GM12878 (cell line): ENCODE measurements at regions not wholly inside any gene's neighbourhood (a gene's known extent, or its start where the extent isn't known, plus 50 kb on each side); places are given as distances from the start of the nearest gene placed in this dataset.
A peak's percentile ranks its signal among the peaks of the same experiment; 100 is the strongest.

Experiments used
- ATAC-seq: fragments of 200-7000 bp; cut with Tn5 transposase; 3 replicates; pipeline ENCODE4 v1.9.1; 2020; ENCODE audit warnings: mild to moderate bottlenecking, moderate library complexity
- BruUV-seq: library from RNA; stranded (reverse); fragments of 400-500 nt; replicated peaks from 2 replicates; lab custom pipeline; 2021; lab: Mats Ljungman, UMichigan
- CTCF ChIA-PET: fragments of 300-600 bp; sonication (Branson Sonifier 250); formaldehyde crosslinking; extraction: SDS; loops from one replicate; lab custom pipeline; 2021; ENCODE audit warnings: inconsistent platforms; lab: Yijun Ruan, JAX
- POLR2A ChIA-PET: fragments of 350-600 bp; formaldehyde crosslinking; extraction: SDS; loops from one replicate; lab custom pipeline; 2021; ENCODE audit warnings: inconsistent platforms; lab: Charles Lee
- RAD21 ChIA-PET: fragments of 300-600 bp; sonication (Branson Sonifier 250); formaldehyde crosslinking; loops from one replicate; lab custom pipeline; 2023; ENCODE audit warnings: antibody characterized with exemption; ENCODE audit not compliant: unreplicated experiment; lab: Charles Lee
- SMC1A ChIA-PET: fragments of 300-600 bp; sonication (Branson Sonifier 250); formaldehyde crosslinking; loops from one replicate; lab custom pipeline; 2023; ENCODE audit not compliant: unreplicated experiment, uncharacterized antibody; lab: Charles Lee
- DNase-seq: peaks from one replicate; pipeline ENCODE4 v3.0.0-alpha.2; 2011; ENCODE audit warnings: low read depth, low spot score
- FAIRE-seq: peaks from 3 replicates; lab custom pipeline; 2011; peaks lifted over from hg19 to GRCh38; lab: Jason Lieb, UNC
- H2AFZ ChIP-seq: 2 replicates; pipeline ENCODE4 v1.6.0; 2011; ENCODE audit warnings: low read depth, low read length, control low read depth; ENCODE audit not compliant: control insufficient read depth
- H3K27ac ChIP-seq: 2 replicates; pipeline ENCODE4 v1.5.1; 2011; ENCODE audit warnings: control low read depth; ENCODE audit not compliant: control insufficient read depth, insufficient read depth
- H3K27me3 ChIP-seq, 2 experiments: replicated peaks in 1 of 2; 2 replicates each; pipeline versions ENCODE4 v1.6.0 to v1.6.1; 2011; ENCODE audit warnings: low read length in 1 of 2; ENCODE audit not compliant: control insufficient read depth in 2 of 2, insufficient read depth in 2 of 2
- H3K36me3 ChIP-seq, 2 experiments: 2 replicates each; pipeline ENCODE4 v1.5.1; 2011; ENCODE audit warnings: low read length in 1 of 2; ENCODE audit not compliant: control insufficient read depth in 2 of 2, insufficient read depth in 2 of 2
- H3K4me1 ChIP-seq: 2 replicates; pipeline ENCODE4 v1.6.1; 2011; ENCODE audit warnings: mild to moderate bottlenecking, low read length, moderate library complexity, mixed read lengths; ENCODE audit not compliant: control insufficient read depth, insufficient read depth
- H3K4me2 ChIP-seq: 2 replicates; pipeline ENCODE4 v1.6.0; 2011; ENCODE audit warnings: control low read depth; ENCODE audit not compliant: control insufficient read depth, insufficient read depth
- H3K4me3 ChIP-seq: fragments of 200-600 bp; sonication (generic); 2 replicates; pipeline ENCODE4 v1.5.1; 2016
- H3K79me2 ChIP-seq: 2 replicates; pipeline ENCODE4 v1.6.0; 2011; ENCODE audit warnings: low read length; ENCODE audit not compliant: control insufficient read depth, insufficient read depth
- H3K9ac ChIP-seq: 2 replicates; pipeline ENCODE4 v1.8.0; 2011; ENCODE audit warnings: low read length, control low read depth, mixed read lengths; ENCODE audit not compliant: control insufficient read depth, insufficient read depth
- H3K9me3 ChIP-seq: replicated peaks from 3 replicates; pipeline ENCODE4 v1.5.1; 2011; ENCODE audit warnings: mild to moderate bottlenecking, low read length; ENCODE audit not compliant: control insufficient read depth, insufficient read depth
- H4K20me1 ChIP-seq: 2 replicates; pipeline ENCODE4 v1.6.0; 2011; ENCODE audit not compliant: control insufficient read depth, insufficient read depth
- E2F8 ChIP-seq: fragments of 450-650 bp; IDR thresholded peaks from 2 replicates; pipeline ENCODE4 v1.6.1; 2018; ENCODE audit warnings: mild to moderate bottlenecking, low read depth, moderate library complexity; ENCODE audit not compliant: partially characterized antibody
- ETV6 ChIP-seq, 2 experiments: fragments of 450-650 bp in 1 of 2; IDR thresholded peaks in 1 of 2; conservative IDR thresholded peaks in 1 of 2; 2 replicates each; pipeline ENCODE4 v1.6.1; 2014; ENCODE audit warnings: antibody characterized with exemption in 1 of 2, borderline replicate concordance in 1 of 2, low read depth in 1 of 2, mild to moderate bottlenecking in 1 of 2, moderate library complexity in 1 of 2
- IKZF2 ChIP-seq, 2 experiments: fragments of 450-650 bp; IDR thresholded peaks; 2 replicates each; pipeline ENCODE4 v1.6.1; 2017; ENCODE audit warnings: mild to moderate bottlenecking in 2 of 2, moderate library complexity in 2 of 2
- MYB ChIP-seq: fragments of 150-350 bp; IDR thresholded peaks from 2 replicates; pipeline ENCODE4 v1.6.1; 2014; ENCODE audit warnings: mild to moderate bottlenecking, low read depth, low read length, borderline replicate concordance
- NFYA ChIP-seq: IDR thresholded peaks from 2 replicates; pipeline ENCODE4 v1.6.1; 2011; ENCODE audit warnings: low read depth, mild to moderate bottlenecking, low read length, improper control_type of control experiment, borderline replicate concordance
- RB1 ChIP-seq: fragments of 450-650 bp; formaldehyde crosslinking; IDR thresholded peaks from 2 replicates; pipeline ENCODE4 v1.6.1; 2017; ENCODE audit warnings: mild to moderate bottlenecking, borderline replicate concordance
- RELB ChIP-seq: fragments of 450-650 bp; IDR thresholded peaks from 2 replicates; pipeline ENCODE4 v1.6.1; 2017; ENCODE audit warnings: low read depth, mild to moderate bottlenecking, moderate library complexity
- SIN3A ChIP-seq: IDR thresholded peaks from 2 replicates; pipeline ENCODE4 v1.6.1; 2012; ENCODE audit warnings: low read depth, low read length, improper control_type of control experiment
- STAT1 ChIP-seq: fragments of 450-650 bp; conservative IDR thresholded peaks from 2 replicates; pipeline ENCODE4 v1.6.1; 2014; ENCODE audit warnings: antibody characterized with exemption, mild to moderate bottlenecking
- TCF7 ChIP-seq: IDR thresholded peaks from 2 replicates; pipeline ENCODE4 v1.6.1; 2014; ENCODE audit warnings: antibody characterized with exemption, borderline replicate concordance
- WGBS: methylation state at CpG from one replicate; pipeline ENCODE4 v1.1.6; 2016; ENCODE audit warnings: low lambda C conversion rate; ENCODE audit not compliant: insufficient replicate concordance, insufficient coverage; ENCODE audit errors: missing lambda C conversion rate; 5-methylcytosine and 5-hydroxymethylcytosine counted together
- in situ Hi-C: fragments of 300-500 bp; cut with MboI; formaldehyde crosslinking; loops from 9 replicates; pipeline ENCODE4 v1.14.3; 2018; ENCODE audit warnings: mixed read lengths
- intact Hi-C: fragments of 100-400 bp; cut with micrococcal nuclease; formaldehyde crosslinking; loops from one replicate; pipeline ENCODE4 v1.14.2; 2022; ENCODE audit not compliant: unreplicated experiment

DNA sequence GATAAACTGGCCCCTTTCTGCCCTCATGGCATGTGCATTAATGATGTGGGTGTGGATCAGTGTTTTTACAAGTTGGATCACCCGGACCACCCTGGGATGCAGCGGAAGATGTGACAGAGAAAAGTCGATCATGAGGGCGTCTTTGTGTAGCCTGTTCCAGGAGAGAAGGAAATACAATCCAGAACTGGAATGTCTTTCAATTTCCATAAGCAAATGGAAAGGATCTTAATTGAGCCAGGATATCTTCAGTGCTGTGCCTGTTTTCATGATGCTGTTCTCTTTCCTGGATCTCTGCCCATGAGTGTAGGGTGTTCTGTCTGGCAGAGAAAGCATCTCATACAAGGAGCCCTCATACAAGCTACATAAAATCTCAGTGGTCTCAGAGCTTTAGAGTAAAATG, 481.4 kb downstream of the XYLT1 start:
- Histone ChIP-seq H3K27ac (no peak overlapping the region), H3K36me3 (no peaks in the 10 kb centered on the region), H3K9me3 (no peaks in the 10 kb centered on the region), H2AFZ (peak overlapping the region; percentile 63), H3K9ac (no peak overlapping the region), H3K4me1 (peaks cover 18% of the 10 kb centered on the region), H4K20me1 (no peaks in the 10 kb centered on the region), H3K27me3 (no peaks in the 10 kb centered on the region), H3K4me3 (no peak overlapping the region), H3K79me2 (no peaks in the 10 kb centered on the region), H3K4me2 (peak overlapping the region; percentile 53)
- POLR2A ChIA-PET, result no interaction called here
- intact Hi-C loops, result no loop called here
- FAIRE-seq (no peak), ATAC-seq (no peak), DNase-seq (no peak)
- in situ Hi-C loops, result no loop called here
- SMC1A ChIA-PET, result interaction anchor here (0.7 to 5.6 kb wide), 10 partner anchors 9 to 80 kb away, joined by 3 to 28 read pairs (median 4); no protein-coding TSS in a partner anchor
- BruUV-seq, result no TSS peak
- RAD21 ChIA-PET, result interaction anchor here (1.3 to 4.7 kb wide), 6 partner anchors 9 to 146 kb away, joined by 3 to 32 read pairs (median 5); no protein-coding TSS in a partner anchor
- WGBS, result 55% methylated on average over 4 of the region's 4 CpGs
- CTCF ChIA-PET, result interaction anchor here (3.4 kb wide), 1 partner anchor 79 kb away, joined by 12 read pairs; no protein-coding TSS in a partner anchor
- TF ChIP-seq STAT1 (no peak), E2F8 (no peak), SIN3A (no peak), TCF7 (no peak), RB1 (no peak), NFYA (no peak), IKZF2 (IDR thresholded peaks at IDR 0.05) (no peak), ETV6 (conservative IDR thresholded peaks at IDR 0.05 in 1 of 2, IDR thresholded peaks at IDR 0.05 in 1 of 2; ENCODE audit: borderline replicate concordance in 1 of 2, low read depth in 1 of 2) (no peak), MYB (no peak), RELB (no peak)
